H54 (cell line): ENCODE measurements at regions not wholly inside any gene's neighbourhood (a gene's known extent, or its start where the extent isn't known, plus 50 kb on each side); places are given as distances from the start of the nearest gene placed in this dataset.
A peak's percentile ranks its signal among the peaks of the same experiment; 100 is the strongest.
"Not testable (repeated sequence)": the region's sequence is repeated elsewhere in the genome, so short reads cannot be mapped to it uniquely, and the experiment has no call there.

Source experiments
- DNase-seq: peaks from one replicate; pipeline ENCODE4 v3.0.0; 2011; ENCODE audit warnings: low spot score, mixed read lengths; ENCODE audit not compliant: insufficient read length
- FAIRE-seq: peaks from 3 replicates; lab custom pipeline; 2011; peaks lifted over from hg19 to GRCh38; lab: Jason Lieb, UNC
- POLR2A ChIP-seq: IDR thresholded peaks from 2 replicates; pipeline ENCODE4 v1.6.1; 2011; ENCODE audit warnings: low read depth, mild to moderate bottlenecking, low read length

DNA sequence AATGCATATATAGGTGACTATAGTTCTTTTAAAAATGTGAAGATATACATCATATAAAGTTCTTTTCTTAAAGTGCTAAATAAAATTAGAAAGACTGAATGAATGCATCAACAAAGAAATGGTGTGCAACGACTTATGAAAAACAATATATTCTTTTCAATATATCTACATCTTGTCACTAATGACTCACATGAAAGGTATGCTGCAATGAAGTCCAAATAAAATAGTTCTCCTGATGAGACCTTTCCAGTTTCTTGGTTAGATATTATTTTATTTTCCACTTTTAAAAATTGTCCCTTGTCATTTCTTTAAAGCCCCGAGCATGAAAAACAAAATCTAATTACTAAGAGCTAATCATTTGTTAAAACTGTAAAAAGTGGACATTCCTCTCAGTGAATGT, 462.1 kb downstream of the PCDH11X start:
- no peak for FAIRE-seq
- no peak for TF ChIP-seq POLR2A
- DNase-seq: no peak

DNA sequence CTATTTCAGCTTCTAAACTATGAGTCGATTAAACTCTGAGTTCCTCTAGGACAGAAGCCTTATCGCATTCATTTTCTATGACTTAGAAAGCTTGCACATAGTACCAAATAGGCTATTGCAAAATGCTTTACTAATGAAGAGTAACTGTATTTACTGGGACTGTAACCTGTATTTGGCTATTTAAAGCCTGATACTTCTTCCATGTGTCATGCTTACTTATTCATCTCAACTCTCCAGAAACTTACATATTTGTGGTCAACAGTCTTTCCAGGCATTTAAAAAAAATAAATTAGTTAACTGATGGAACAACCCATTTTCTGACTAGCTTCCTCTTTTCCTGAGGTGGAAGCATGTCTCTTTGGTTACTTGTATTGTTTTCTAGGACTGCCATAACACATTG, 467.9 kb downstream of the PCDH11X start:
- FAIRE-seq: no peak
- peak; percentile 3 for DNase-seq
- no peak for TF ChIP-seq POLR2A

DNA sequence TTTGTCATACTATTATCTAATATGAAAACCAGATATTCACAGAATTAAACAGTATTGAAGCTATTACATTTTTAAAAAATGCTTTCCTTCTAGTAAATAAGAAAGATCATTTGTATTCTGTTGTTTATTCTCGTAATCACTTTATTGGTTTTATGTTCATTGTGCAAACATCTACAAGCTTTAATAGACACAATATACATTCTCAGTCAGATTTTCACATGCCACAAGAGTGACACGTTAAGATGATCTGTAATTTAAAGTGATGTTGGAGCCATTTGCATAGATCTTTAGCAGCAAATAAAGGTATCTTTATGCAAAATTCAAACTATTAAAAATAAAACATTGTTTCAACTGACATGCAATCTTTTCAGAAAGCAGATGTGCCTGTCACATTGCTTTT, 469.9 kb downstream of the PCDH11X start:
- no peak for FAIRE-seq
- TF ChIP-seq POLR2A: no peak

GRCh38 chrX:92260102-92260501, 480.9 kb downstream of the PCDH11X start:
- TF ChIP-seq POLR2A: no peak
- no peak for DNase-seq
- FAIRE-seq: peak; percentile 91

More for the DNA sequence above, 469.9 kb downstream of the PCDH11X start:
- DNase-seq: no peak

DNA sequence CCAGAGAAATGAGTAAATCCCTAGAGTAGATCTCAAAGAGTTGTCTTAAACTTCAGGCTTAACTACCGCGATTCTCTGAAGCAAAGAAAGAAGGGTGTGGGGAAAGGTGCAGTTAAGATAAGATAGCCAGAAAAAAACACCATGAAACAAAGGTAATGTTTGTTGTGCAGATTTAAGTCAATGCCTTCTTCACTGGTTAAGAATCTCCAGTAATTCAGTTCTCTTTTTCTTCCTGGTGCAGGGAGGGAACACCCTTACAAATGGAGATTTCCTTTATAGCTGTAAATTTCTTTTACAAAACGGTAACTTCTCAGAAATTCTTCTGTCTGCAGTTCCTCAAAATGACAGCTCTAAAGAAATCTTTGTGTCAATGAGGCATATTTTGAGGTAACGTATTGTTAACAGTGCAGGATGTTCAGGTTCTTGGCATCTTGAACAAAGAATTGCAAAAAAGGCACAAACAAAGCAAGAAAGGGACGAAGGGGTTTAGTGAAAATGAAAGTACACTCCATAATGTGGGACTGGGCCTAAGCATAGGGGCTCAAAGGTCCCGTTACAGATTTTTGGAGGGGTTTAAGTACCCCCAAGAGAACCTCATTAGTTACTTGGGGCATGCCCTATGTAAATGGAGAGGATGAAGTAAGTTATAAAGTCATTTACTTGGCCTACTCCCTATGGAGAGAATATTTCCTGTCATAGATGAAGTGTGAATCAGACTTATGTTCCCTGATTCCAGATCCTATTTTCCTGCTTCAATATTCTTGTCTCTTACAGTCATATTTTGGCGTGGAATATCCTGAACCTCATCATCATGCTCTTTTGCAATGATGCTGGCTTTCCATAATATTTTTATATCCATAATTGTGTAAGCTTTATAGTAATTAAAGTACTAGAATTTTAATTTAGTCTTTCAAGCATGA, 492.0 kb downstream of the PCDH11X start:
- no peak for FAIRE-seq
- TF ChIP-seq POLR2A: no peak

DNA sequence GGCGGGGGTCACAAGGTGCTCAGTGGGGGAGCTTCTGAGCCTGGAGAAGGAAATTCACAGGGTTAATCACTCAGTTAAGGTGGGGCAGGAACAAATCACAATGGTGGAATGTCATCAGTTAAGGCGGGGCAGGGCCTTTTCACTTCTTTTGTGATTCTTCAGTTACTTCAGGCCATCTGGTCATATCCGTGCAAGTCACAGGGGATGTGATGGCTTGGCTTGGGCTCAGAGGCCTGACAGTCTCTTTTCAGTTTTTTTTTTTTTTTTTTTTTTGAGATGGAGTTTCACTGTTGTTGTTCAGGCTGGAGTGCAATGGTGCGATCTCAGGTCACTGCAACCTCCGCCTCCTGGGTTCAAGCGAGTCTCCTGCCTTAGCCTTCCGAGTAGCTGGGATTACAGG, 499.4 kb downstream of the PCDH11X start:
- DNase-seq, FAIRE-seq: not testable (repeated sequence)

More for the DNA sequence above, 492.0 kb downstream of the PCDH11X start:
- no peak for DNase-seq

DNA sequence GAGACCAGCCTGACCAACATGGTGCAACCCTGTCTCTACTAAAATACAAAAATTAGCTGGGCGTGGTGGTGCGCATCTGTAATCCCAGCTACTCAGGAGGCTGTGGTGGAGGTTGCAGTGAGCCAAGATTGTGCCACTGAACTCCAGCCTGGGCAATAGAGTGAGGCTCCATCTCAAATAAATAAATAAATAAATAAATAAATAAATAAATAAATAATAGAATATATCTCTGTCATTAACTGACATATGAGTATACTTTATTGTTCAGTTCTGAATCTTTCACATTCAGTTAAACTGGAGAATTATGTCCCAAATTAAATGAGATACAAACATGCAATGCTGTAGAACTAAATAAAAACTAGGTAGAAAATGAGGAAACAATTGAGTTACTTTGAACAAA, 501.2 kb downstream of the PCDH11X start:
- FAIRE-seq, DNase-seq: not testable (repeated sequence)

- no peak for DNase-seq
- no peak for FAIRE-seq
- TF ChIP-seq POLR2A: no peak
Measured at GRCh38 chrX:92283308-92283707, 504.1 kb downstream of the PCDH11X start.

DNA sequence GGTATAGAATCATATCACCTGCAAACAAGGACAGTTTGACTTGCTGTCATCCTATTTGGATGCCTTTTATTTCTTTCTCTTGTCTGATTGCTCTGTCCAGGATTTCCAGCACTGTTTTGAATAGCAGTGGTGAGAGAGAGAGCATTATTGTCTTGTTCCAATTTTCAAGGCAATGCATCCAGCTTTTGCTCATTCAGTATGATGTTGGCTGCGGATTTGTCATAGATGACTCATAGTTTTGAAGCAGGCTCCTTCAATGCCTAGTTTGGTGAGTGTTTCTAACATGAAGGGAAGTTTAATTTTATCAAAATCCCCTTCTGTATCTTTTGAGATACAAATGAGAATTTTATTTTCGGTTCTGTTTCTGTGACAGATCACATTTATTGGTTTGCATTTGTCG, 518.9 kb downstream of the PCDH11X start:
- not testable (repeated sequence) for DNase-seq
- FAIRE-seq: peak; percentile 99

GRCh38 chrX:92333194-92333593, 554.0 kb downstream of the PCDH11X start:
- not testable (repeated sequence) for DNase-seq
- peak; percentile 43 for FAIRE-seq

DNA sequence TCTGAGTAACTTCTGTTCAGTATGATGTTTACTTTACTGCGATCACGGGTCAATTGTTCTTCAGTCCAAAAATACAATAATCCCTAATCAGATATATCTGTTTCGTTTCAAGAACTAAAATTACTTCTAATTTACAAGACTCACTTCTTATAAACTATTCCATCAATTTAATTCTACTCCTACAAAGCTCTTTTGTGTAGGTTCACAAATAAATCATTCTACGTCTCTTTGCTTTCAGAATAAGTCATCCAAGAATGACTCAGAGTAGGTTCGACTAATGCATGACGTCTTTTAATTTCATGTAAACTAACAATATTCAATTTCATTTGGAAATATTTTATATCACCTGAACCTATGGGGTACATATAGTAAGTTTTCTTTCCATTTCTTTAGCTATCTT, 571.9 kb downstream of the PCDH11X start:
- DNase-seq: not testable (repeated sequence)
- FAIRE-seq: peak; percentile 73

- no peak for DNase-seq
- no peak for TF ChIP-seq POLR2A
- no peak for FAIRE-seq
Measured at GRCh38 chrX:92351511-92351910, 572.3 kb downstream of the PCDH11X start.
